OCI-LY7 (cell line): ENCODE measurements at regions not wholly inside any gene's neighbourhood (a gene's known extent, or its start where the extent isn't known, plus 50 kb on each side); places are given as distances from the start of the nearest gene placed in this dataset.

Source experiments
- EZH2phosphoT487 ChIP-seq: fragments of 200-600 bp; sonication (generic); IDR thresholded peaks from 2 replicates; pipeline ENCODE4 v1.6.1; 2018; ENCODE audit warnings: low read depth, borderline replicate concordance, mild to moderate bottlenecking, mixed run types, antibody characterized with exemption, low read length, moderate library complexity, mixed read lengths
- TF ChIP-seq, protein P1 (sequence below): fragments of 200-600 bp; sonication (generic); conservative IDR thresholded peaks from 2 replicates; pipeline ENCODE4 v1.5.1; 2014; ENCODE audit warnings: mild to moderate bottlenecking, antibody characterized with exemption, low read length, moderate library complexity, mixed read lengths

DNA sequence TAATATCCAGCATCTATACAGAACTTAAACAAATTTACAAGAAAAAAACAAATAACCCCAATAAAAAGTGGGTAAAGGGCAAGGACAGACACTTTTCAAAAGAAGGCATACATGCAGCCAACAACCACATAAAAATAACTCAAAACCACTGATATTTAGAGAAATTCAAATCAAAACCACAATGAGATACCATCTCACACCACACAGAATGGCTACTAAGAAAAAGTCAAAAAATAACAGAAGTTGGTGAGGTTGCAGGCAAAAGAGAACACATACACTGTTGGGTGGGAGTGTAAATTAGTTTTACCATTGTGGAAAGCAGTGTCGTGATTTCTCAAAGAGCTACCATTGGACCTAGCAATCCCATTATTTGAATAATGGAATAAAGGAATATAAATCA lies 1973.9 kb upstream of the LRRTM1 start:
- TF ChIP-seq, protein P1, sequence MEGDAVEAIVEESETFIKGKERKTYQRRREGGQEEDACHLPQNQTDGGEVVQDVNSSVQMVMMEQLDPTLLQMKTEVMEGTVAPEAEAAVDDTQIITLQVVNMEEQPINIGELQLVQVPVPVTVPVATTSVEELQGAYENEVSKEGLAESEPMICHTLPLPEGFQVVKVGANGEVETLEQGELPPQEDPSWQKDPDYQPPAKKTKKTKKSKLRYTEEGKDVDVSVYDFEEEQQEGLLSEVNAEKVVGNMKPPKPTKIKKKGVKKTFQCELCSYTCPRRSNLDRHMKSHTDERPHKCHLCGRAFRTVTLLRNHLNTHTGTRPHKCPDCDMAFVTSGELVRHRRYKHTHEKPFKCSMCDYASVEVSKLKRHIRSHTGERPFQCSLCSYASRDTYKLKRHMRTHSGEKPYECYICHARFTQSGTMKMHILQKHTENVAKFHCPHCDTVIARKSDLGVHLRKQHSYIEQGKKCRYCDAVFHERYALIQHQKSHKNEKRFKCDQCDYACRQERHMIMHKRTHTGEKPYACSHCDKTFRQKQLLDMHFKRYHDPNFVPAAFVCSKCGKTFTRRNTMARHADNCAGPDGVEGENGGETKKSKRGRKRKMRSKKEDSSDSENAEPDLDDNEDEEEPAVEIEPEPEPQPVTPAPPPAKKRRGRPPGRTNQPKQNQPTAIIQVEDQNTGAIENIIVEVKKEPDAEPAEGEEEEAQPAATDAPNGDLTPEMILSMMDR, result no peak
- TF ChIP-seq EZH2phosphoT487, result no peak
